ENCODE measurements at regions not wholly inside any gene's neighbourhood (a gene's known extent, or its start where the extent isn't known, plus 50 kb on each side); places are given as distances from the start of the nearest gene placed in this dataset.
A peak's percentile ranks its signal among the peaks of the same experiment; 100 is the strongest.

- DNase-seq (ENCODE audit: low read depth, low spot score) = no peak
- H3K27ac ChIP-seq = no peak overlapping the region
Measured at GRCh38 chr4:115749404-115749803, 636.0 kb upstream of the NDST4 start.

GRCh38 chr4:115740806-115741205 is 627.4 kb upstream of the NDST4 start:
- no peak for DNase-seq (ENCODE audit: low read depth, low spot score)
- H3K27ac ChIP-seq = no peak overlapping the region

- DNase-seq (ENCODE audit: low read depth, low spot score) = no peak
Measured at GRCh38 chr4:115729739-115730266, 616.4 kb upstream of the NDST4 start.

GRCh38 chr4:115723621-115724020 is 610.2 kb upstream of the NDST4 start:
- no peak overlapping the region for H3K27ac ChIP-seq
- DNase-seq (ENCODE audit: low read depth, low spot score) = no peak

More at GRCh38 chr4:115729739-115730266, 616.4 kb upstream of the NDST4 start:
- H3K27ac ChIP-seq = no peak overlapping the region

GRCh38 chr4:115720611-115721010 is 607.2 kb upstream of the NDST4 start:
- peak overlapping the region; percentile 25 for H3K27ac ChIP-seq
- DNase-seq (ENCODE audit: low read depth, low spot score) = no peak

- no peak for DNase-seq (ENCODE audit: low read depth, low spot score)
Measured at GRCh38 chr4:115711575-115711974, 598.2 kb upstream of the NDST4 start.

GRCh38 chr4:115688961-115689360 is 575.5 kb upstream of the NDST4 start:
- DNase-seq (ENCODE audit: low read depth, low spot score) = no peak
- H3K27ac ChIP-seq = no peak overlapping the region

More at GRCh38 chr4:115711575-115711974, 598.2 kb upstream of the NDST4 start:
- no peak overlapping the region for H3K27ac ChIP-seq

- no peak overlapping the region for H3K27ac ChIP-seq
- no peak for DNase-seq (ENCODE audit: low read depth, low spot score)
Measured at GRCh38 chr4:115687052-115687755, 573.8 kb upstream of the NDST4 start.

- no peak overlapping the region for H3K27ac ChIP-seq
- DNase-seq (ENCODE audit: low read depth, low spot score) = no peak
Measured at GRCh38 chr4:115678425-115678941, 565.1 kb upstream of the NDST4 start.

- DNase-seq (ENCODE audit: low read depth, low spot score) = no peak
- H3K27ac ChIP-seq = no peak overlapping the region
Measured at GRCh38 chr4:115675719-115676118, 562.3 kb upstream of the NDST4 start.

GRCh38 chr4:115674485-115674884 is 561.1 kb upstream of the NDST4 start:
- DNase-seq (ENCODE audit: low read depth, low spot score) = no peak
- H3K27ac ChIP-seq = no peak overlapping the region

- H3K27ac ChIP-seq = no peak overlapping the region
- no peak for DNase-seq (ENCODE audit: low read depth, low spot score)
Measured at GRCh38 chr4:115671581-115671980, 558.2 kb upstream of the NDST4 start.

- no peak overlapping the region for H3K27ac ChIP-seq
- no peak for DNase-seq (ENCODE audit: low read depth, low spot score)
Measured at GRCh38 chr4:115670930-115671329, 557.5 kb upstream of the NDST4 start.

- no peak overlapping the region for H3K27ac ChIP-seq
- DNase-seq (ENCODE audit: low read depth, low spot score) = no peak
Measured at GRCh38 chr4:115668396-115668795, 555.0 kb upstream of the NDST4 start.

GRCh38 chr4:115664285-115664684 is 550.9 kb upstream of the NDST4 start:
- H3K27ac ChIP-seq = no peak overlapping the region
- DNase-seq (ENCODE audit: low read depth, low spot score) = no peak

GRCh38 chr4:115660465-115660864 is 547.0 kb upstream of the NDST4 start:
- H3K27ac ChIP-seq = no peak overlapping the region
- DNase-seq (ENCODE audit: low read depth, low spot score) = no peak

GRCh38 chr4:115657991-115658650 is 544.7 kb upstream of the NDST4 start:
- no peak overlapping the region for H3K27ac ChIP-seq
- no peak for DNase-seq (ENCODE audit: low read depth, low spot score)

- no peak for DNase-seq (ENCODE audit: low read depth, low spot score)
- no peak overlapping the region for H3K27ac ChIP-seq
Measured at GRCh38 chr4:115655626-115656025, 542.2 kb upstream of the NDST4 start.

GRCh38 chr4:115648786-115649185 is 535.4 kb upstream of the NDST4 start:
- H3K27ac ChIP-seq = no peak overlapping the region
- DNase-seq (ENCODE audit: low read depth, low spot score) = no peak

- no peak for DNase-seq (ENCODE audit: low read depth, low spot score)
- H3K27ac ChIP-seq = no peak overlapping the region
Measured at GRCh38 chr4:115629270-115629669, 515.9 kb upstream of the NDST4 start.

GRCh38 chr4:115609631-115610030 is 496.2 kb upstream of the NDST4 start:
- H3K27ac ChIP-seq = no peak overlapping the region
- no peak for DNase-seq (ENCODE audit: low read depth, low spot score)

All from epithelial cell of prostate (primary cell).